ENCODE measurements at regions not wholly inside any gene's neighbourhood (a gene's known extent, or its start where the extent isn't known, plus 50 kb on each side); places are given as distances from the start of the nearest gene placed in this dataset.

GRCh38 chr10:129288999-129289584 is 177.9 kb upstream of the MGMT start:
- TF ChIP-seq POLR2AphosphoS5 (IDR thresholded peaks at IDR 0.05; ENCODE audit: low read depth, low read length) (no peak), REST (IDR thresholded peaks at IDR 0.05; ENCODE audit: insufficient read depth in 1 of 2, low read depth in 2 of 2, low read length in 2 of 2) (no peak), FOXP2 (optimal IDR thresholded peaks at IDR 0.05; ENCODE audit: borderline replicate concordance, extremely low read depth, extremely low read length, insufficient read depth) (no peak), TAF1 (IDR thresholded peaks at IDR 0.05; ENCODE audit: borderline replicate concordance, insufficient read depth, low read length) (no peak), SIN3A (IDR thresholded peaks at IDR 0.05; ENCODE audit: borderline replicate concordance, insufficient read depth, low read length) (no peak)

GRCh38 chr10:129293991-129294700 is 172.9 kb upstream of the MGMT start:
- TF ChIP-seq REST (IDR thresholded peaks at IDR 0.05; ENCODE audit: insufficient read depth in 1 of 2, low read depth in 2 of 2, low read length in 2 of 2): no peak
- no peak for TF ChIP-seq SIN3A (IDR thresholded peaks at IDR 0.05; ENCODE audit: borderline replicate concordance, insufficient read depth, low read length)
- no peak for TF ChIP-seq POLR2AphosphoS5 (IDR thresholded peaks at IDR 0.05; ENCODE audit: low read depth, low read length)
- no peak for TF ChIP-seq FOXP2 (optimal IDR thresholded peaks at IDR 0.05; ENCODE audit: borderline replicate concordance, extremely low read depth, extremely low read length, insufficient read depth)

GRCh38 chr10:129294944-129295343 is 172.1 kb upstream of the MGMT start:
- no peak for TF ChIP-seq POLR2AphosphoS5 (IDR thresholded peaks at IDR 0.05; ENCODE audit: low read depth, low read length)
- TF ChIP-seq TAF1 (IDR thresholded peaks at IDR 0.05; ENCODE audit: borderline replicate concordance, insufficient read depth, low read length): no peak

- TF ChIP-seq TAF1 (IDR thresholded peaks at IDR 0.05; ENCODE audit: borderline replicate concordance, insufficient read depth, low read length) (no peak), REST (IDR thresholded peaks at IDR 0.05; ENCODE audit: insufficient read depth in 1 of 2, low read depth in 2 of 2, low read length in 2 of 2) (no peak), POLR2AphosphoS5 (IDR thresholded peaks at IDR 0.05; ENCODE audit: low read depth, low read length) (no peak), SIN3A (IDR thresholded peaks at IDR 0.05; ENCODE audit: borderline replicate concordance, insufficient read depth, low read length) (no peak), FOXP2 (optimal IDR thresholded peaks at IDR 0.05; ENCODE audit: borderline replicate concordance, extremely low read depth, extremely low read length, insufficient read depth) (no peak)
Observed at GRCh38 chr10:129305046-129305445, 162.0 kb upstream of the MGMT start.

- TF ChIP-seq POLR2AphosphoS5 (IDR thresholded peaks at IDR 0.05; ENCODE audit: low read depth, low read length) (no peak), TAF1 (IDR thresholded peaks at IDR 0.05; ENCODE audit: borderline replicate concordance, insufficient read depth, low read length) (no peak), FOXP2 (optimal IDR thresholded peaks at IDR 0.05; ENCODE audit: borderline replicate concordance, extremely low read depth, extremely low read length, insufficient read depth) (no peak), REST (IDR thresholded peaks at IDR 0.05; ENCODE audit: insufficient read depth in 1 of 2, low read depth in 2 of 2, low read length in 2 of 2) (no peak), SIN3A (IDR thresholded peaks at IDR 0.05; ENCODE audit: borderline replicate concordance, insufficient read depth, low read length) (no peak)
Observed at GRCh38 chr10:129307141-129307540, 159.9 kb upstream of the MGMT start.

All from PFSK-1 (cell line).